ENCODE measurements at regions not wholly inside any gene's neighbourhood (a gene's known extent, or its start where the extent isn't known, plus 50 kb on each side); places are given as distances from the start of the nearest gene placed in this dataset.

DNA sequence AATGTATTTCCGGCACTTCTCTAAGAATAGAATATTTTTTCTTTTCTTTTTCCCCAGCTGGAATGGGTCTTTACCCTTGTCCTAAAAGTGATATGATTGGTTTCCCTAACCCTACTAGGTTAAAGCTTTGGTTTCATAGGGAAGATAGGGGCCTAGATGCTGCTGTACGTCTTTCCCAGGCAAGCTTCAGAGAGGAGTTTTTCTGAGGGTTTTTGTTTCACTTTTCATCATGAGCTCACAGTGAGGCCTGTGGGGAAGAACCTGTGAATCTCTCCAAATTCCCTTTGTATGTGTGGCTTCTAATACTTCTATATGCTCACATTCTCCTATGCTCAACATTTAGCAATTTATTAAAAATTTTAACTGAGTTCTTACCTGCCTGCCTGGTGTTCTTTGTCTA is 320.0 kb upstream of the PCDH18 start:
- Mint-ChIP-seq H3K27ac (no peak overlapping the region), H3K36me3 (ENCODE audit: low read depth) (peaks cover 5% of the 10 kb centered on the region; the same call in 2 of the 3 replicates), H3K4me1 (no peaks in the 10 kb centered on the region), H3K27me3 (ENCODE audit: insufficient read depth, low read depth, poor library complexity) (peaks cover 1% of the 10 kb centered on the region), H3K9me3 (peaks cover 19% of the 10 kb centered on the region), H3K4me3 (no peak overlapping the region)
- no peaks in the 10 kb centered on the region for H3F3A ChIP-seq (replicated peaks; ENCODE audit: low read depth)
- no peak overlapping the region for H3K4me2 ChIP-seq
- H2AFZ ChIP-seq, result no peak overlapping the region
- H4K20me1 ChIP-seq (replicated peaks; ENCODE audit: insufficient read depth), result no peaks in the 10 kb centered on the region
- ATAC-seq, result no peak
- H3K4me3 ChIP-seq, result no peak overlapping the region
- H3K9me2 ChIP-seq (ENCODE audit: insufficient read depth), result peaks cover 4% of the 10 kb centered on the region; the same call in 1 of the 2 replicates
- no peaks in the 10 kb centered on the region for H3K36me3 ChIP-seq (ENCODE audit: insufficient read depth)
- TF ChIP-seq, protein P1, sequence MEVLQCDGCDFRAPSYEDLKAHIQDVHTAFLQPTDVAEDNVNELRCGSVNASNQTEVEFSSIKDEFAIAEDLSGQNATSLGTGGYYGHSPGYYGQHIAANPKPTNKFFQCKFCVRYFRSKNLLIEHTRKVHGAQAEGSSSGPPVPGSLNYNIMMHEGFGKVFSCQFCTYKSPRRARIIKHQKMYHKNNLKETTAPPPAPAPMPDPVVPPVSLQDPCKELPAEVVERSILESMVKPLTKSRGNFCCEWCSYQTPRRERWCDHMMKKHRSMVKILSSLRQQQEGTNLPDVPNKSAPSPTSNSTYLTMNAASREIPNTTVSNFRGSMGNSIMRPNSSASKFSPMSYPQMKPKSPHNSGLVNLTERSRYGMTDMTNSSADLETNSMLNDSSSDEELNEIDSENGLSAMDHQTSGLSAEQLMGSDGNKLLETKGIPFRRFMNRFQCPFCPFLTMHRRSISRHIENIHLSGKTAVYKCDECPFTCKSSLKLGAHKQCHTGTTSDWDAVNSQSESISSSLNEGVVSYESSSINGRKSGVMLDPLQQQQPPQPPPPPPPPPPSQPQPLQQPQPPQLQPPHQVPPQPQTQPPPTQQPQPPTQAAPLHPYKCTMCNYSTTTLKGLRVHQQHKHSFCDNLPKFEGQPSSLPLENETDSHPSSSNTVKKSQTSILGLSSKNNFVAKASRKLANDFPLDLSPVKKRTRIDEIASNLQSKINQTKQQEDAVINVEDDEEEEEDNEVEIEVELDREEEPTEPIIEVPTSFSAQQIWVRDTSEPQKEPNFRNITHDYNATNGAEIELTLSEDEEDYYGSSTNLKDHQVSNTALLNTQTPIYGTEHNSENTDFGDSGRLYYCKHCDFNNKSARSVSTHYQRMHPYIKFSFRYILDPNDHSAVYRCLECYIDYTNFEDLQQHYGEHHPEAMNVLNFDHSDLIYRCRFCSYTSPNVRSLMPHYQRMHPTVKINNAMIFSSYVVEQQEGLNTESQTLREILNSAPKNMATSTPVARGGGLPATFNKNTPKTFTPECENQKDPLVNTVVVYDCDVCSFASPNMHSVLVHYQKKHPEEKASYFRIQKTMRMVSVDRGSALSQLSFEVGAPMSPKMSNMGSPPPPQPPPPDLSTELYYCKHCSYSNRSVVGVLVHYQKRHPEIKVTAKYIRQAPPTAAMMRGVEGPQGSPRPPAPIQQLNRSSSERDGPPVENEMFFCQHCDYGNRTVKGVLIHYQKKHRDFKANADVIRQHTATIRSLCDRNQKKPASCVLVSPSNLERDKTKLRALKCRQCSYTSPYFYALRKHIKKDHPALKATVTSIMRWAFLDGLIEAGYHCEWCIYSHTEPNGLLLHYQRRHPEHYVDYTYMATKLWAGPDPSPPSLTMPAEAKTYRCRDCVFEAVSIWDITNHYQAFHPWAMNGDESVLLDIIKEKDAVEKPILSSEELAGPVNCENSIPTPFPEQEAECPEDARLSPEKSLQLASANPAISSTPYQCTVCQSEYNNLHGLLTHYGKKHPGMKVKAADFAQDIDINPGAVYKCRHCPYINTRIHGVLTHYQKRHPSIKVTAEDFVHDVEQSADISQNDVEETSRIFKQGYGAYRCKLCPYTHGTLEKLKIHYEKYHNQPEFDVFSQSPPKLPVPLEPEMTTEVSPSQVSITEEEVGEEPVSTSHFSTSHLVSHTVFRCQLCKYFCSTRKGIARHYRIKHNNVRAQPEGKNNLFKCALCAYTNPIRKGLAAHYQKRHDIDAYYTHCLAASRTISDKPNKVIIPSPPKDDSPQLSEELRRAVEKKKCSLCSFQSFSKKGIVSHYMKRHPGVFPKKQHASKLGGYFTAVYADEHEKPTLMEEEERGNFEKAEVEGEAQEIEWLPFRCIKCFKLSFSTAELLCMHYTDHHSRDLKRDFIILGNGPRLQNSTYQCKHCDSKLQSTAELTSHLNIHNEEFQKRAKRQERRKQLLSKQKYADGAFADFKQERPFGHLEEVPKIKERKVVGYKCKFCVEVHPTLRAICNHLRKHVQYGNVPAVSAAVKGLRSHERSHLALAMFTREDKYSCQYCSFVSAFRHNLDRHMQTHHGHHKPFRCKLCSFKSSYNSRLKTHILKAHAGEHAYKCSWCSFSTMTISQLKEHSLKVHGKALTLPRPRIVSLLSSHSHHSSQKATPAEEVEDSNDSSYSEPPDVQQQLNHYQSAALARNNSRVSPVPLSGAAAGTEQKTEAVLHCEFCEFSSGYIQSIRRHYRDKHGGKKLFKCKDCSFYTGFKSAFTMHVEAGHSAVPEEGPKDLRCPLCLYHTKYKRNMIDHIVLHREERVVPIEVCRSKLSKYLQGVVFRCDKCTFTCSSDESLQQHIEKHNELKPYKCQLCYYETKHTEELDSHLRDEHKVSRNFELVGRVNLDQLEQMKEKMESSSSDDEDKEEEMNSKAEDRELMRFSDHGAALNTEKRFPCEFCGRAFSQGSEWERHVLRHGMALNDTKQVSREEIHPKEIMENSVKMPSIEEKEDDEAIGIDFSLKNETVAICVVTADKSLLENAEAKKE (CRISPR knock-in tag; IDR thresholded peaks at IDR 0.05), result no peak
- TF ChIP-seq CTCF (conservative IDR thresholded peaks at IDR 0.05; ENCODE audit: low read depth in 2 of 2) (no peak), CREB1 (CRISPR knock-in tag; IDR thresholded peaks at IDR 0.05; ENCODE audit: low read depth) (no peak), NANOG (IDR thresholded peaks at IDR 0.05; ENCODE audit: borderline replicate concordance) (no peak), EZH2 (IDR thresholded peaks at IDR 0.05; ENCODE audit: low read depth, unreplicated experiment) (no peak), REST (IDR thresholded peaks at IDR 0.05; ENCODE audit: unreplicated experiment) (no peak), ZNF331 (CRISPR knock-in tag; IDR thresholded peaks at IDR 0.05; ENCODE audit: low read depth) (no peak), STAT1 (IDR thresholded peaks at IDR 0.05; ENCODE audit: unreplicated experiment) (no peak), POLR2AphosphoS5 (IDR thresholded peaks at IDR 0.05; ENCODE audit: low read depth) (no peak), JUNB (IDR thresholded peaks at IDR 0.05; ENCODE audit: unreplicated experiment) (no peak), EZH2phosphoT487 (IDR thresholded peaks at IDR 0.05; ENCODE audit: unreplicated experiment) (no peak), ZNF114 (CRISPR knock-in tag; IDR thresholded peaks at IDR 0.05) (no peak)
- TF ChIP-seq, protein P2, sequence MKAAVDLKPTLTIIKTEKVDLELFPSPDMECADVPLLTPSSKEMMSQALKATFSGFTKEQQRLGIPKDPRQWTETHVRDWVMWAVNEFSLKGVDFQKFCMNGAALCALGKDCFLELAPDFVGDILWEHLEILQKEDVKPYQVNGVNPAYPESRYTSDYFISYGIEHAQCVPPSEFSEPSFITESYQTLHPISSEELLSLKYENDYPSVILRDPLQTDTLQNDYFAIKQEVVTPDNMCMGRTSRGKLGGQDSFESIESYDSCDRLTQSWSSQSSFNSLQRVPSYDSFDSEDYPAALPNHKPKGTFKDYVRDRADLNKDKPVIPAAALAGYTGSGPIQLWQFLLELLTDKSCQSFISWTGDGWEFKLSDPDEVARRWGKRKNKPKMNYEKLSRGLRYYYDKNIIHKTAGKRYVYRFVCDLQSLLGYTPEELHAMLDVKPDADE (IDR thresholded peaks at IDR 0.05), result no peak
- H3K27me3 ChIP-seq (ENCODE audit: insufficient read depth), result no peaks in the 10 kb centered on the region
- DNase-seq (ENCODE audit: low spot score), result no peak
- no peaks in the 10 kb centered on the region for H3K4me1 ChIP-seq (ENCODE audit: insufficient read depth)
- no peak overlapping the region for H3K27ac ChIP-seq (ENCODE audit: low read depth)
- H3K79me2 ChIP-seq (replicated peaks; ENCODE audit: insufficient read depth), result no peaks in the 10 kb centered on the region
